Liver (tissue), 8 donors: ENCODE measurements at regions not wholly inside any gene's neighbourhood (a gene's known extent, or its start where the extent isn't known, plus 50 kb on each side); places are given as distances from the start of the nearest gene placed in this dataset.
"Not testable (repeated sequence)": the region's sequence is repeated elsewhere in the genome, so short reads cannot be mapped to it uniquely, and the experiment has no call there.

Experiments used
- DNase-seq: peaks from one replicate; pipeline ENCODE4 v3.0.0-alpha.2; 2017; ENCODE audit warnings: low spot score
- H3K27ac ChIP-seq, 2 donors: one replicate each; pipeline ENCODE4 v1.7.0; 2013; ENCODE audit warnings: inconsistent platforms in 2 of 2, low read length in 2 of 2, control low read depth in 1 of 2, low read depth in 1 of 2, mild to moderate bottlenecking in 1 of 2
- H3K27me3 ChIP-seq, 4 donors: one replicate each; pipeline versions ENCODE4 v1.6.1 to v1.7.0; 2013; ENCODE audit warnings: low read length in 3 of 4, inconsistent platforms in 1 of 4, mild to moderate bottlenecking in 1 of 4, moderate library complexity in 1 of 4; ENCODE audit not compliant: control insufficient read depth in 4 of 4, insufficient read depth in 4 of 4
- H3K36me3 ChIP-seq, 4 donors: one replicate each; pipeline versions ENCODE4 v1.6.1 to v1.7.0; 2013; ENCODE audit warnings: low read length in 3 of 4, mild to moderate bottlenecking in 3 of 4, low read depth in 1 of 4, moderate library complexity in 1 of 4; ENCODE audit not compliant: control insufficient read depth in 4 of 4, insufficient read depth in 3 of 4
- H3K4me1 ChIP-seq, 4 donors: one replicate each; pipeline versions ENCODE4 v1.6.1 to v1.7.0; 2013; ENCODE audit warnings: low read length in 3 of 4, mild to moderate bottlenecking in 3 of 4, moderate library complexity in 1 of 4; ENCODE audit not compliant: control insufficient read depth in 4 of 4, insufficient read depth in 4 of 4
- H3K4me3 ChIP-seq, 3 donors: one replicate each; pipeline versions ENCODE4 v1.6.1 to v1.7.0; 2013; ENCODE audit warnings: low read length in 3 of 3, control low read depth in 1 of 3, low read depth in 1 of 3, mild to moderate bottlenecking in 1 of 3
- H3K9ac ChIP-seq, 2 donors: one replicate each; pipeline ENCODE4 v1.7.0; 2013; ENCODE audit warnings: low read length in 2 of 2, mild to moderate bottlenecking in 2 of 2, moderate library complexity in 2 of 2, control low read depth in 1 of 2, low read depth in 1 of 2
- H3K9me3 ChIP-seq, 4 donors: one replicate each; pipeline versions ENCODE4 v1.6.1 to v1.7.0; 2013; ENCODE audit warnings: low read length in 3 of 4; ENCODE audit not compliant: control insufficient read depth in 4 of 4
- EGR1 ChIP-seq, 2 donors: IDR thresholded peaks; 2 replicates each; pipeline ENCODE4 v1.6.1; 2016 to 2018; ENCODE audit warnings: antibody characterized with exemption in 2 of 2, low read depth in 2 of 2
- FOXA2 ChIP-seq: IDR thresholded peaks from 2 replicates; pipeline ENCODE4 v1.6.1; 2016; ENCODE audit warnings: antibody characterized with exemption
- GABPA ChIP-seq, 2 donors: IDR thresholded peaks in 1 of 2; conservative IDR thresholded peaks in 1 of 2; 2 replicates each; pipeline ENCODE4 v1.6.1; 2016; ENCODE audit warnings: antibody characterized with exemption in 2 of 2, mild to moderate bottlenecking in 1 of 2, moderate library complexity in 1 of 2
- HNF4A ChIP-seq, 2 donors: conservative IDR thresholded peaks; 2 replicates each; pipeline ENCODE4 v1.6.1; 2016; ENCODE audit warnings: antibody characterized with exemption in 2 of 2, mild to moderate bottlenecking in 2 of 2
- HNF4G ChIP-seq: IDR thresholded peaks from 2 replicates; pipeline ENCODE4 v1.6.1; 2016; ENCODE audit warnings: antibody characterized with exemption
- JUND ChIP-seq, 2 donors: IDR thresholded peaks; 2 replicates each; pipeline ENCODE4 v1.6.1; 2016; ENCODE audit warnings: antibody characterized with exemption in 2 of 2
- NR2F2 ChIP-seq: IDR thresholded peaks from 2 replicates; pipeline ENCODE4 v1.6.1; 2016; ENCODE audit warnings: antibody characterized with exemption
- RXRA ChIP-seq, 2 donors: IDR thresholded peaks; 2 replicates each; pipeline ENCODE4 v1.6.1; 2017 to 2018; ENCODE audit warnings: antibody characterized with exemption in 2 of 2, mild to moderate bottlenecking in 1 of 2
- SP1 ChIP-seq: IDR thresholded peaks from 2 replicates; pipeline ENCODE4 v1.6.1; 2018; ENCODE audit warnings: antibody characterized with exemption, mild to moderate bottlenecking
- TAF1 ChIP-seq: conservative IDR thresholded peaks from 2 replicates; pipeline ENCODE4 v1.6.1; 2016; ENCODE audit warnings: antibody characterized with exemption, mild to moderate bottlenecking
- WGBS: extraction: QIAGEN DNeasy Blood & Tissue Kit; methylation state at CpG from one replicate; pipeline ENCODE4 v1.1.7; 2013; 5-methylcytosine and 5-hydroxymethylcytosine counted together
- TF ChIP-seq, protein P1 (sequence below): IDR thresholded peaks from 2 replicates; pipeline ENCODE4 v1.6.1; 2016; ENCODE audit warnings: antibody characterized with exemption
- TF ChIP-seq, protein P2 (sequence below): IDR thresholded peaks from 2 replicates; pipeline ENCODE4 v1.6.1; 2016; ENCODE audit warnings: antibody characterized with exemption, mild to moderate bottlenecking
- TF ChIP-seq, protein P3 (sequence below): IDR thresholded peaks from 2 replicates; pipeline ENCODE4 v1.6.1; 2016; ENCODE audit warnings: antibody characterized with exemption
- TF ChIP-seq, protein P4 (sequence below): IDR thresholded peaks from 2 replicates; pipeline ENCODE4 v1.6.1; 2016; ENCODE audit warnings: antibody characterized with exemption
- TF ChIP-seq, protein P5 (sequence below): fragments of 150-350 bp; IDR thresholded peaks from 2 replicates; pipeline ENCODE4 v1.5.1; 2017; ENCODE audit warnings: improper control_type of control experiment, low read depth, low read length; ENCODE audit not compliant: missing input control
- donor health status: healthy.
- donor health status: healthy.
- donor health status: healthy.
- donor health status: healthy.
- donor health status: healthy.

DNA sequence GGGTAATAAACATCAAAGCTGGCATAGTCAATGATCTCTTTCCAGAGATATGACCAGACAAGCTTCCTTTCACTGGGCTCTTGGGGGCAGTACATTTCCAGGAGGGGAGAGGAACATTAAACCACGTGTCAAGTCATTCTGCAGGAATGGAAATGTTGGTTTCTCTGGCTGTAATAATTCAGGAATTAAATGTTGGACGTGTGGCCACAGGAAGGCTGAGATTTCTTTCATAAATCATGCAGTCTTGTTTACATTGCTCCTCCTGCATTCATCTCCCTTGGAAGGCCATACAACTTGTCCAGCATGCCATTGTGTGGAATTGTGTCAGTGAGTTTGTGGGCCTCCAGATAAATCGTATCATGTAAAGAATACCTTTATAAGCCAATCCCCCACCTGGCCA lies 259.2 kb downstream of the ADGRL2 start:
- Histone ChIP-seq H3K9me3 (no peaks in the 10 kb centered on the region), H3K4me1 (no peaks in the 10 kb centered on the region), H3K9ac (no peak overlapping the region), H3K27ac (no peak overlapping the region), H3K4me3 (no peak overlapping the region), H3K27me3 (no peaks in the 10 kb centered on the region), H3K36me3 (no peaks in the 10 kb centered on the region)
- no peak for TF ChIP-seq HNF4G
- TF ChIP-seq, protein P1, sequence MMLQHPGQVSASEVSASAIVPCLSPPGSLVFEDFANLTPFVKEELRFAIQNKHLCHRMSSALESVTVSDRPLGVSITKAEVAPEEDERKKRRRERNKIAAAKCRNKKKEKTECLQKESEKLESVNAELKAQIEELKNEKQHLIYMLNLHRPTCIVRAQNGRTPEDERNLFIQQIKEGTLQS, result no peak
- TF ChIP-seq, protein P2, sequence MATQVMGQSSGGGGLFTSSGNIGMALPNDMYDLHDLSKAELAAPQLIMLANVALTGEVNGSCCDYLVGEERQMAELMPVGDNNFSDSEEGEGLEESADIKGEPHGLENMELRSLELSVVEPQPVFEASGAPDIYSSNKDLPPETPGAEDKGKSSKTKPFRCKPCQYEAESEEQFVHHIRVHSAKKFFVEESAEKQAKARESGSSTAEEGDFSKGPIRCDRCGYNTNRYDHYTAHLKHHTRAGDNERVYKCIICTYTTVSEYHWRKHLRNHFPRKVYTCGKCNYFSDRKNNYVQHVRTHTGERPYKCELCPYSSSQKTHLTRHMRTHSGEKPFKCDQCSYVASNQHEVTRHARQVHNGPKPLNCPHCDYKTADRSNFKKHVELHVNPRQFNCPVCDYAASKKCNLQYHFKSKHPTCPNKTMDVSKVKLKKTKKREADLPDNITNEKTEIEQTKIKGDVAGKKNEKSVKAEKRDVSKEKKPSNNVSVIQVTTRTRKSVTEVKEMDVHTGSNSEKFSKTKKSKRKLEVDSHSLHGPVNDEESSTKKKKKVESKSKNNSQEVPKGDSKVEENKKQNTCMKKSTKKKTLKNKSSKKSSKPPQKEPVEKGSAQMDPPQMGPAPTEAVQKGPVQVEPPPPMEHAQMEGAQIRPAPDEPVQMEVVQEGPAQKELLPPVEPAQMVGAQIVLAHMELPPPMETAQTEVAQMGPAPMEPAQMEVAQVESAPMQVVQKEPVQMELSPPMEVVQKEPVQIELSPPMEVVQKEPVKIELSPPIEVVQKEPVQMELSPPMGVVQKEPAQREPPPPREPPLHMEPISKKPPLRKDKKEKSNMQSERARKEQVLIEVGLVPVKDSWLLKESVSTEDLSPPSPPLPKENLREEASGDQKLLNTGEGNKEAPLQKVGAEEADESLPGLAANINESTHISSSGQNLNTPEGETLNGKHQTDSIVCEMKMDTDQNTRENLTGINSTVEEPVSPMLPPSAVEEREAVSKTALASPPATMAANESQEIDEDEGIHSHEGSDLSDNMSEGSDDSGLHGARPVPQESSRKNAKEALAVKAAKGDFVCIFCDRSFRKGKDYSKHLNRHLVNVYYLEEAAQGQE, result no peak
- TF ChIP-seq, protein P3, sequence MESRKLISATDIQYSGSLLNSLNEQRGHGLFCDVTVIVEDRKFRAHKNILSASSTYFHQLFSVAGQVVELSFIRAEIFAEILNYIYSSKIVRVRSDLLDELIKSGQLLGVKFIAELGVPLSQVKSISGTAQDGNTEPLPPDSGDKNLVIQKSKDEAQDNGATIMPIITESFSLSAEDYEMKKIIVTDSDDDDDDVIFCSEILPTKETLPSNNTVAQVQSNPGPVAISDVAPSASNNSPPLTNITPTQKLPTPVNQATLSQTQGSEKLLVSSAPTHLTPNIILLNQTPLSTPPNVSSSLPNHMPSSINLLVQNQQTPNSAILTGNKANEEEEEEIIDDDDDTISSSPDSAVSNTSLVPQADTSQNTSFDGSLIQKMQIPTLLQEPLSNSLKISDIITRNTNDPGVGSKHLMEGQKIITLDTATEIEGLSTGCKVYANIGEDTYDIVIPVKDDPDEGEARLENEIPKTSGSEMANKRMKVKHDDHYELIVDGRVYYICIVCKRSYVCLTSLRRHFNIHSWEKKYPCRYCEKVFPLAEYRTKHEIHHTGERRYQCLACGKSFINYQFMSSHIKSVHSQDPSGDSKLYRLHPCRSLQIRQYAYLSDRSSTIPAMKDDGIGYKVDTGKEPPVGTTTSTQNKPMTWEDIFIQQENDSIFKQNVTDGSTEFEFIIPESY, result no peak
- no peak for TF ChIP-seq NR2F2
- TF ChIP-seq, protein P4, sequence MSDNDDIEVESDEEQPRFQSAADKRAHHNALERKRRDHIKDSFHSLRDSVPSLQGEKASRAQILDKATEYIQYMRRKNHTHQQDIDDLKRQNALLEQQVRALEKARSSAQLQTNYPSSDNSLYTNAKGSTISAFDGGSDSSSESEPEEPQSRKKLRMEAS, result no peak
- no peak for TF ChIP-seq HNF4A (conservative IDR thresholded peaks at IDR 0.05)
- TF ChIP-seq, protein P5, sequence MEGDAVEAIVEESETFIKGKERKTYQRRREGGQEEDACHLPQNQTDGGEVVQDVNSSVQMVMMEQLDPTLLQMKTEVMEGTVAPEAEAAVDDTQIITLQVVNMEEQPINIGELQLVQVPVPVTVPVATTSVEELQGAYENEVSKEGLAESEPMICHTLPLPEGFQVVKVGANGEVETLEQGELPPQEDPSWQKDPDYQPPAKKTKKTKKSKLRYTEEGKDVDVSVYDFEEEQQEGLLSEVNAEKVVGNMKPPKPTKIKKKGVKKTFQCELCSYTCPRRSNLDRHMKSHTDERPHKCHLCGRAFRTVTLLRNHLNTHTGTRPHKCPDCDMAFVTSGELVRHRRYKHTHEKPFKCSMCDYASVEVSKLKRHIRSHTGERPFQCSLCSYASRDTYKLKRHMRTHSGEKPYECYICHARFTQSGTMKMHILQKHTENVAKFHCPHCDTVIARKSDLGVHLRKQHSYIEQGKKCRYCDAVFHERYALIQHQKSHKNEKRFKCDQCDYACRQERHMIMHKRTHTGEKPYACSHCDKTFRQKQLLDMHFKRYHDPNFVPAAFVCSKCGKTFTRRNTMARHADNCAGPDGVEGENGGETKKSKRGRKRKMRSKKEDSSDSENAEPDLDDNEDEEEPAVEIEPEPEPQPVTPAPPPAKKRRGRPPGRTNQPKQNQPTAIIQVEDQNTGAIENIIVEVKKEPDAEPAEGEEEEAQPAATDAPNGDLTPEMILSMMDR, result no peak
- WGBS, result 70% methylated on average over 3 of the region's 3 CpGs
- DNase-seq, result no peak

DNA sequence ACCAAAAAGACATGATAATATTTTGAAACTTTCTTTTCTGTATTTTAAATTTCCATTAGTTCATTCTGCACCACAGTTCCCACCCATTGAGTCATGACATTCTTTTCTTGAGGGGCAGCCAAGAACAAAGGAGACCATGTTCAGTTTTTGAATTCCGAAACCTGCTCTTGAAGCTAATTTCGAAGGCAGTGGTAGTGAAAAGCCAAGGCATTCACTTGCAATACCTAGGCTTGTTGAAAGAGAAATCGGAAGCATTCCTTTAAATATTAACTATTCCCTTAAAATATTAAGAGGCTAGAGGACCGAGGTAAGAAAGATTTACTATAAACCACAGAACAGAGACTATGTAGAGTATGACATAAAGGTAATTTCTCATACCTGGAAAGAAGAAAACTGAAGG lies 256.3 kb downstream of the ADGRL2 start:
- no peaks in the 10 kb centered on the region for H3K4me1 ChIP-seq
- DNase-seq, result no peak
- H3K9me3 ChIP-seq, result no peaks in the 10 kb centered on the region
- no peaks in the 10 kb centered on the region for H3K36me3 ChIP-seq
- no peak overlapping the region for H3K4me3 ChIP-seq
- 90% methylated on average over 4 of the region's 4 CpGs for WGBS
- no peak overlapping the region for H3K27ac ChIP-seq
- no peak overlapping the region for H3K9ac ChIP-seq
- no peak for TF ChIP-seq HNF4G
- no peak for TF ChIP-seq GABPA (IDR thresholded peaks at IDR 0.05 in 1 of 2, conservative IDR thresholded peaks at IDR 0.05 in 1 of 2)
- TF ChIP-seq RXRA (IDR thresholded peaks at IDR 0.05), result no peak
- no peak for TF ChIP-seq SP1
- TF ChIP-seq JUND (IDR thresholded peaks at IDR 0.05), result no peak
- TF ChIP-seq HNF4A (conservative IDR thresholded peaks at IDR 0.05), result no peak
- no peak for TF ChIP-seq EGR1 (IDR thresholded peaks at IDR 0.05; ENCODE audit: low read depth in 2 of 2)
- TF ChIP-seq TAF1, result no peak
- TF ChIP-seq, protein P5, result no peak
- TF ChIP-seq FOXA2, result no peak
- H3K27me3 ChIP-seq, result no peaks in the 10 kb centered on the region

DNA sequence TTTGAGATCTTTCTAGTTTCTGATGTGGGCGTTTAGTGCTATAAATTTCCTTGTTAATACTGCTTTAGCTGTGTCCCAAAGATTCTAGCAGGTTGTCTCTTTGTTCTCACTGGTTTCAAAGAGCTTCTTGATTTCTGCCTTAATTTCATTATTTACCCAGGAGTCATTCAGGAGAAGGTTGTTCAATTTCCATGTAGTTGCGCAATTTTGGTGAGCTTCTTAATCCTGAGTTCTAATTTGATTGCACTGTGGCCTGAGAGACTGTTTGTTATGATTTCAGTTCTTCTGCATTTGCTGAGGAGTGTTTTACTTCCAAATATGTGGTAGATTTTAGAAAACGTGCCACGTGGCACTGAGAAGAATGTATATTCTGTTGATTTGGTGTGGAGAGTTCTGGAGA lies 254.6 kb downstream of the ADGRL2 start:
- not testable (repeated sequence) for H3K9ac ChIP-seq, H3K27me3 ChIP-seq, H3K9me3 ChIP-seq, H3K36me3 ChIP-seq, H3K27ac ChIP-seq, H3K4me1 ChIP-seq, DNase-seq, H3K4me3 ChIP-seq
- WGBS, result 82% methylated on average over 4 of the region's 4 CpGs
